Transverse colon (tissue), 4 donors: ENCODE measurements at regions not wholly inside any gene's neighbourhood (a gene's known extent, or its start where the extent isn't known, plus 50 kb on each side); places are given as distances from the start of the nearest gene placed in this dataset.

Source experiments
- CTCF ChIP-seq, 5 experiments: fragments of 200-600 bp in 3 of 5; fragments of 450-650 bp in 2 of 5; sonication (generic) in 3 of 5; IDR thresholded peaks; 1 replicate in 2 of 5; 2 replicates in 3 of 5; pipeline ENCODE4 v1.5.1; 2016 to 2017; ENCODE audit warnings: antibody characterized with exemption in 5 of 5, inconsistent platforms in 3 of 5, mild to moderate bottlenecking in 2 of 5, moderate library complexity in 1 of 5
- POLR2A ChIP-seq: fragments of 450-650 bp; IDR thresholded peaks from one replicate; pipeline ENCODE4 v1.6.1; 2016; ENCODE audit warnings: antibody characterized with exemption, mild to moderate bottlenecking, moderate library complexity
- POLR2AphosphoS5 ChIP-seq, 3 donors: sonication (generic); formaldehyde crosslinking; IDR thresholded peaks; one replicate each; pipeline ENCODE4 v1.6.1; 2016; ENCODE audit warnings: antibody characterized with exemption in 3 of 3

- TF ChIP-seq CTCF (IDR thresholded peaks at IDR 0.05), result no peak
- TF ChIP-seq POLR2AphosphoS5 (IDR thresholded peaks at IDR 0.05), result no peak
- no peak for TF ChIP-seq POLR2A
These were observed 57.3 kb upstream of the HIVEP3 start for GRCh38 chr1:41975850-41976569.
